CD4-positive, alpha-beta T cell treated with Interleukin-6 at 100 ng/mL for 8 hours (primary cell): ENCODE measurements at regions not wholly inside any gene's neighbourhood (a gene's known extent, or its start where the extent isn't known, plus 50 kb on each side); places are given as distances from the start of the nearest gene placed in this dataset.

Experiments used
- DNase-seq: peaks from one replicate; pipeline ENCODE4 v3.0.0-alpha.2; 2020; ENCODE audit warnings: mixed read lengths, low spot score

DNA sequence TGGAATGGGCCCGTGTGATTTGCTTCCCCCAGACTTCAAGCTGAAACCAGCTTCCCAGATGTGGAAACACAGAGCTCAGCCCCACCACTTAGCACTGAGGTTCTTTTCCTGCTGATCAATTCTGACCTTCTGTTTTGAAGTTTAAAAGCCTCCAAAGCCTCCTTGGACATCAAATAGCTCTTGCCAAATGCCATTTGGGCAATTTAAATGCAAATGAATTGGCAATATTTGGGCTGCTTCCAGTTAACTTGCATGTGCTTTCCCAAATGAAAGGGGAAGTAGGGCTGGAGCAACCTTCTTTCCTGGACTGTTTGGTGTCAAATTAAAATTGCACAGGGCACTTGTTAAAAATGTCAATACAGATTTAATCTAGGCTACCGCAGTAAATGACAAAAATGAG is 710.5 kb downstream of the TLR4 start:
- no peak for DNase-seq

DNA sequence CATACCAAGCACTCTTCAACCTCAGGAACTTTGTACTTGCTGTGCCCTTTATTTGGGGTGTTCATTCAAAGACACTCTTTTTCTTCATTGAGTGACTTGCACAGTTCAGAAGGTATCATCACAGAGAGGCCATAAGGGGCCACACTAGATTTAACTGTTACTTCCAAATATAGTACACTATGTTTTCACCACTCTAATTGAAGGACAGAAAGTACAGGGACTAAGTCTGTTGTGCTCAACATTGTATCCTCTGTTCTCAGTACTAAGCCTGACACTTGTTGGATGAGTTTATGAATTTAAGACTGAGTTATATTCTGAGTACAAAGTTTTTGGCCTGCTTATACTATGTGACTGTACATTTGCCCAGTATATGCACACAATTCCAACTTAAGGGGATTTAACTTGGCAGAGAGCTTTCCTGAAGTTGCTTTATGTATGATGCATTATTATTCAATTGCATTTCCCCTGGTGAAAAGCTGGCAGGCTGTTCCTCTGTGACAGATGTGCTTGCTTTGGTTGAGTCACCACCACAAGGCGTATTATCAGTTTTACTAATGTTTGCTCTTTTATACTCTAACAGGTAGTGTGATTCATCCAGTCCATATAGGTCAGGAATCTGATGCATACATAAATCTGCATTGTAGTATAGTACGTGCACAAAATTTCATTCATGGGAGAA is 714.8 kb downstream of the TLR4 start:
- no peak for DNase-seq

DNA sequence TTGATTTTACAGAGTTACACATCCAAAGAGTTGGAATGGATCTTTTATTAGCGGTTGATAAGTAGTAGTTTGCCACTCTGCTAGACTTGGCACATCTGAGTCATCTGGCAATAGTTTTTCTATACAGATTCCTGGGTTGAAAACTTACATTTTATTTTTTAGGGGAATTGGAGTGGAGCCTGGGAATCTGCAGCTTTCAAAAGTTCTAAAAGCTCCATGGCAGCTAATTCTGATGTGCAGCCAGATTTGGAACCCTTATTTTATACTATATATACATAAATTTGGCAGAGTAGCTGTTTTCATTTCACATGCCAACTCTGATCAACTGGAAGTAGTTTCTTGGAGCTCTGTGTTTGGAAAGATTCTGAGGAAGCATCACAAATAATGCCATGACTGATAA is 715.5 kb downstream of the TLR4 start:
- no peak for DNase-seq

DNA sequence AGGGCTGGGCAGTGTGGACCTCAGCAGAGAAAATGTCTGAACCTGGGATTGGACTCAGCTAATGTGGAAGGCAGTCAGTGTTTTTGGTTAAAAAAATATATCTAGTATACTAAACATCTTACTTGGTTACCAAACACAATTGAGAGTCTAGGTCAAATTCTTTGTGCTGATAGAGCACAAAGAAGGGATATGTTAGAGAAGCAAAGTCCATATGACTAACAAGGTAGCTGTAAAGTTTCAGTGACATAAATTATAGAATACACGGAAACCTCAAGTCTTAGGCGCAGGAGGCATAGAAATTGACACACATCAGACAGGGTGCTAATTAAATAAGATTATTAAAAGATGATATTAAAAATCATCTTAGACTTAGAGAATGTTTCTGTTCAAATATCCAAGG is 718.3 kb downstream of the TLR4 start:
- no peak for DNase-seq

DNA sequence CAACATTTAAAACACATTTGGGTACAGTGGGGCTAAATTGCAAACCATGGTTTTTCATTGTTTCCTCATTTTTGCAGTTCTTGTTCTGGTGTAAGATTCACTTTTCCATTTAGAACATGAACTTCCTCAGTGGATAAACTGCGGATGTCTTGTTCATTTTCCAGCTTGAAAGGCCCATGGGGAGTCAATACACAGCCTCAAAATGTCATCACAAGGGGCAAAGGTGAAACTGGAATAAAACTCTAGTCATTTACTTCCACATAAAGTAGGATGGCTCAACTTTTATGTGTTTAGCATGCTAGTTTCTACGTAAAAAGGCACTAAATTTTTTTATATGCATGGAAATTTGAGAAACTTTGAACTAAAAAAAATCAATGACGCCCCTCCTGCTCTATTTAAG is 718.8 kb downstream of the TLR4 start:
- no peak for DNase-seq

DNA sequence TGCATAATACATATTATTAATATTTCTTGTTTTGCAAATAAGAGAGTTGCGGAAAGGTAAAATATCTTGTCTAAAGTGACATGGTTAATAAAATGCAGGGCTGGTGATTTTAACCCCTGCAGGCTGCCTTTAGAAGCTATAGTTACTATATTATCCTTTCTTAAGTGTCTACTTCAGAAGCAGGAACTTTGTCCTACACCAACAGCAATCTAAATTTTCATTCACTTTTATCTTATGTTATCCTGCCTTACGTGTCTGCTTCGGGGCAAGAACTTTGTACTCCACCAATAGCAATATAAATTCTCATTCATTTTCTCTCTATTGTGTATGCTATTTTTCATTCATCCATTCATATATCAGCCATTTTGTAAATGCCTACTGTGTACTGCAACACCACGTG is 719.5 kb downstream of the TLR4 start:
- no peak for DNase-seq

DNA sequence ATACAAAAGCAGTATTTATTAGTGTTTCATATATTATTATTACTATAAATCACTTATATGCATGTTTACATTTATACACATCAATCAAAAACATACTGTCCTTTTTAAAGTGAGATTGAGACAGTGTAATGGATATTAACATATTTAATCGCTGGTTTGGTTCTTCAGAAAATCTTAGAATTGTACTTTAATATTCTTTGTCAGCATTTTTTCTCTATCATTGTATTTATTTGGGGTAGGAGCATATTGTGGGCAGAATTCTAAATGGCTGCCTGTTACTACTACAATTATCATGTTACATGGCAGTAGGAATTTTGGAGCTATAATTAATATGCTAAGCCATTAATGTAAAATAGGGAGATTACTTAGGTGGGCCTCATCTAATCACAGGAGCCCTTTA is 722.6 kb downstream of the TLR4 start:
- DNase-seq: no peak

DNA sequence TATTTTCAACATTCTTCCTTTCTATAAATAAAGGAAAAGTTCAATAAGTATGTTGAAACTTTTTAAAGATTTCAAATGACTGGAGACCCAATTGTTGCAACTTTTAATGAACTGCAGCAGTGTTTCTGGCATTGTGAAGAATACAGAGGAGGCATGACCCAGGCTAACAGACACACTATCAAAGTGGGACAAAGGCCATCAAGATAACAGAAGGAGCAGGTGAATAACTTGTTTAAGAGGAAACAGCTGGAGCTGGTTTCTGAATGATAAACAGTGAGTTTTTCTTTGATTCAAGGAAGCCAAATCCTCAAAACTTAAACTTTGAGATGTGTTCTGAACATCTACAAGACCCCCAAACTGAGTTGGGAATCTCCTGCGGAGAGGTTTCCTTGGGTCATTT is 734.6 kb downstream of the TLR4 start:
- no peak for DNase-seq

DNA sequence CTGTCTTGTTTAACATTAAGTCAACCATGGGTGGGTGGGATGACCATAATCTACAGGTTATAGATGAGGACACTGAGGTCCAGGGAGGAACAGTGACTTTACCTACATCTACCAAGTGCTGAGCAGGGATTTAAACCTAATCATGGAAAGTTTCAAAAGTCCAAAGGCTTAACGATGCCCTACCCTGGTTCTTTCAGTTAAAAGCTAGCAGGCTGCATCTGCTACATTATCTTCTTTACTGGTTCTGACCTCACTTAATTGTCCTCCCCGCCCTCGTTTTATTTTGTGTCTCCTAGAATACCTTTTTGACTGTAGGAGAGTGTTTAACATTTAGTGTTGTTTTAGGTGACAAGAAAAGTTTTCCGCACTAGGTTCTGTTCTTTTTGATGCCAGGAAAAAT is 735.2 kb downstream of the TLR4 start:
- no peak for DNase-seq

DNA sequence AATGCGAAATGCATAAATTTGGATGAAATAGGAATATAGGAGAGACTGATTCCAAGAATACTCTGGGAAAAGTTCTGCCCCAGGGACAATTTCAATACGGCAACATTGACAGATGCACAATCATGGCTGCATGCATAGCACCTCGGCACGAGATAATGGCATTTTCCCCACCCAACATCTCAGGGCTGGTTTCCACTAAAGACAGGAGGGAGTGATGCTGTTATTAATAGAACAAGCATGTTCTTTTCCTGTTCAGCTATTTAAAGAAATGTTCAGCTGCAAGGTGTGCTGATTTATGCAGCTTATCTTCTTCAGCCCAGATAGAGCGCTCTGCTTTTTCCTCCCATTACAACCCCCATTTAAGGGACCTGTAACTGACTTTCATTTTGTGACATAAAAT is 740.2 kb downstream of the TLR4 start:
- DNase-seq: no peak

DNA sequence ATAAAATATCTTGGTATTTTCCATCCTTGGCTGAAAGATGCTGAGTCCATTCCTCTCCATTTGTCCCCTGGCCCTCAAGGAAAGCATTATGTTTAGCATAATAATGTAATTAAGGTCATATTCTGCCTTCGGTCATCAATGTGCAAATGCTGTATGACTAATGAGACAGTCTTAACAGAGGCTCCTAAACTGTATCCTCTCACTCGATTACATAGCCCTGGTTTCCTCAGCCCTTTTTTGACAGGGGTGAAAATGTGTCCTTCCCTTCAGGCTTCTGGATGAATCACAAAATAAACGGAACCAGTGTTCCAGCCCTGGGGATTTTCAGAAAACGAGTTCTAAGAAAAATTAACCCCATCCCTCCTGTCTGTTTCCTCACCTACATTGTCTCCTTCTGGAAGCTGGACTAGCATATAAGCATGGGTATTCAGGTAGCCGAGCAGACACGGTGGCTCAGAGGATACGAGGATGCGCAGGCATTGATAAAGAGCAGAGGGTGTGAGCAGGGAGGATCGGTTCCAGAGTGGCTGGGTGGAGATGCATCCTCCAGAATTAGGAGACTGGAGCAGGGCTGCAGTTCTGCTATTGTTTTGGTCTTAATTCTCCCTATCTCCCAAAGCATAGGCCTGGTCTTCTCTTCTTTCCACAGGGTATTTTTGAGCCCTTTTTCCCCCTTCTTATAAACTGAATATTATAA is 742.9 kb downstream of the TLR4 start:
- DNase-seq: no peak

DNA sequence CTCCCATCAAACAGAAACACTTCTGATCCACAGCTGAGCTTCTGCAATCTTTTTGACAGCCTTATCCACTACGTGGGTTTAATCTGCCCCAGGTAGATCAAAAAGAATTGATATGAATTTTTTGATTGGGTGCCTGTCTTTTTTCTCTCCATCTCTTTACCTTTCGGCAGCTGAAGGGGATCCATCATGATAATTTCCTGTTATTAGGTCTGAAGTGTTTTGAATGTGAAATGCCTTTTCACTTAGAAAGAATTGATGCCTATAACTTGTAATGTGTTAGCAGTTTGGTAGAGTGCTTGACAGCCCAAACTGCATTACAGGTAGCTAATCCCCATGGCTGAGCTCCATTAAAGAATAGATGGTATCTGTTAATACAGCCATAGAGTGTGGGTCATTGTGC is 745.4 kb downstream of the TLR4 start:
- DNase-seq: no peak

DNA sequence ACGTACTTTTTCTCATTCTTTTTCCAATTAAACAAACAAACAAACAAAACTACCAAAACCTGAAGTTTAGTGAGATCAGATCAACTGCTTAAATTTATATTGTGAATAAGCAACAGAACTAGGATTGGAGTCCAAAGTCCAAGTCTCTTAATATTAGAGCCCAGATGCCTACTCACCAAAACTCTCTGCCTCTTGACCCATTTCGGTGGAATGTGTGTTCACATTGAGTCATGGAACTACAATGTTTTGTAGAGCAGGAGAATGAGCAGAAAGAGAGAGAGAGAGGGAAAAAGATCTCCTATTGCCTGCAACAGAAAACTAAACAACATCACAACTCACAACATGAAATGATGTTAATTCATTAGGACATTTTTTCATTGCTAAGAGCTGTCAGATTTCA is 751.1 kb downstream of the TLR4 start:
- DNase-seq: no peak

DNA sequence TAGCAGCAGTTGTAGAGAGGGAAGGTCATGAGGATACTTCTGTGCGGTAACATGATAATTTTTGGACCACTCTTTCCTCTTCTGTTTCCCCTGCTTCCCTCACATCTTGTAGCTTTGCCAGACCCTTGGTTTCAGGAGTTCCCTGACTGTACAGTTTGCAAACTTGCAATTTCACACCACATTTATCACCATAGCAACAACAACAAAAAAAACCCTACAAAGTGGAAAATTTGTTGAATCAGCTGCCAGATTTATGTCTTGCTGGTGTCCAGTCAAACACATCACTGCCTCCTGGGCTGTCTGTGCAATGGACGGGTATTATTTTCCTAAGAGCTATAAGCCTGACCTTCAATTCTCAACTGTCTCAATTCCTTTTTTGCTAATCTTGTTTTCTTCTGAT is 751.6 kb downstream of the TLR4 start:
- no peak for DNase-seq

DNA sequence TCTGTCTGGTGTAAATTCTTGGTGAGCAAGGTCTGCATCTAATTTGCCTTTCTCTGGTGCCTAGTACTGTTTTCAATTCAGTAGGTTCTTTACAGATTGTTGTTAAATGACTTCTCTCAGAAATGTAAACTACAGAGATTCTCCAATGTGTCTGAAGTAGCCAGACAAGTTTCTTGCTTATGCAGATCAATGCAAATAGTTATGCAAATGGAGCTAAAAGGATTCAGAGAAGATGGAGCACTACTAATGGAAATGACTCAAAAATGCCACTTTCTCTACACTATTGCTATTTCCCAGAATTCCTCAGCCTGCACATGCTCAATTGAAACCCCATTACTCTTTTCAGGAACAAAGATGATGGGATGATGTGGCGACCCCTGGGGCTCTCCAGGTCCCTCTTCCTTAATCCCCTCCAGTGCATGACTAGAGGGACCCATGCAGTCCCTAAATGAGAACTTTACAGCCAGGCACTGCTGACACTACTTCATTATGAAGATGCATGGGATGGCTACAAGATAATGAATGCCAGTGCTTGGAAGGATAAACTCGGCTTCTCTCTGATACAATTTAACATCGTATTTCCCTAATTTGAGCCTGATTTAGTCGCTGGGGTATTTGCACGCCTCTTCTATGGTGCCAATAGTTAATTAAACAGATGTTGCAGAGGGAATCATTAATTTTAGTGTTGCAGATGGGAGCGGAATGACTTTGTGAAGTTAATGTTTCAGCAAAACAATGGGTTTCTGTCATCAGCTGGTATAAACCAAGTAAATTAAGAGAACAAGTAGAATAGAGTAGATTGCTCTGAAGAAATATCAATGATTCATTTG is 753.2 kb downstream of the TLR4 start:
- DNase-seq: no peak

DNA sequence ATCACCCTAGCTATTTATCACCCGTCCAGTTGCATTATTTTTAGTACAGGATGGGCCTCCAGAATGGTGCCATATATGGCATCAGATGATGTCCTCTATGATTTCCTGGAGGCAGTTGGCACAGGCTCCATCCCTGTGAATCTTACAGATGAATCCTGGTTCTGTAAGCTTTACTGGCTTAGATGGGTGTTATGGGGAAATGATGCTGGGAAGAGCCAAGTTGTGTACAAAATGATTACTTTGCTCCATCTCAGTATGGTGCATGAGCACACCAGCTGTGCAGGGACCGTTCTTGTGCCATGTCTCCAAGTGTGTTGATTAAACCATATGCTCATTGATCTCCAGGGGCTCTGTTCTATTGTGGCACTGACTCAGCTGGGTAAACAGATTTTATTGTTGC is 755.7 kb downstream of the TLR4 start:
- DNase-seq: no peak

DNA sequence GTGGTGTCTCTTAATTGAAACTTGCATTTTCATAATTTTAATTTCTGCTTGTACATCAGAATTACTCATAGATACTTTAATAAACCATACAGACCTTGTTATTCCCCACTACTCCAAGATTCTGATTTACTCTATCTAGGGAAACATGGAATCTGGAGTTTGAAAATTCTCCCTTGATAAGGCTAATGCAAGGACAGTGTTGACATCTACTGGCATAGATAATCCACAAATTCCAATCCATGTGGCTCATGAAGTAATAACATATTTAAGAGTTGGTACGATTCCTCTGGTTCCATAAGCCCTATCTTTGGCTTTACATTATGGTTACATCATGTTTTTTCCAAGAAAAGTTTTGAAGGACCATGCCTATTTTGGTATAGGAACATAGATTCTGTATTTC is 759.2 kb downstream of the TLR4 start:
- DNase-seq: no peak

DNA sequence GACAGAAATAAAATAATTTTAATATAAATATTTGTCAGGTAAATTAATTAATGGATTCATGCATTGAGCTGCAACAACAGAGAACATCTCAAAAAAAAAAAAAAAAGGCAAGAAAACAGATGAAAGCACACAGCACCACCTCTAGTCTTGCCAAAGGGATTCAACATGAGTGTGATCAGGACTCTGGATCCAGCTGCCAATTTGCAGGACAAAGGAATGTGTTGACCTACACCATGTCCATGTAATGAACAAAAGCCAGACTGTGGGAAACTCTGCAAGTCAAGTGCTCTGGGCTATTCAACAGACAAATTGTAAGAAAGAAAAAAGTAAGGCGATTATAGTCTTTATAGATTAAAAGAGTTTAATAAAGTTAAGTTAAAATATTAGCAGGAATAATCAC is 769.3 kb downstream of the TLR4 start:
- no peak for DNase-seq

DNA sequence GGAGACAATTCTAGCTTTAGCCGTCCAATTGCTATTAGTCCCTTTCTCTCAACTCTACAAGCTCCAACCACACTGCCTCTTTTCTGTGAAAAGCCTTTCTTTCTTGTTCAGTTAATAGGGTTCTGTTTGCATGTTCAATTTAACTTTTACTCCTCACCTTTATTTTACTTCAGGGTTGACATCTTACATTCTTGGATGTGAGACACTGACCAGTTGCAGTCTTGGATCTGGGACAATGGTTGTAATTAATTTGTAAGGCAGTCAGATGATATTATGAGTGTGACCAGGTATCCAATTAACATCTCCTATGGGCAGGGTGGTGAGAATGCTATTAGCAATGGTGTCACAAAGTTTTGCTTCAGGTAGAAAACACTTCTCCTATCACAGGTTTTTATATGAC is 774.5 kb downstream of the TLR4 start:
- DNase-seq: no peak

DNA sequence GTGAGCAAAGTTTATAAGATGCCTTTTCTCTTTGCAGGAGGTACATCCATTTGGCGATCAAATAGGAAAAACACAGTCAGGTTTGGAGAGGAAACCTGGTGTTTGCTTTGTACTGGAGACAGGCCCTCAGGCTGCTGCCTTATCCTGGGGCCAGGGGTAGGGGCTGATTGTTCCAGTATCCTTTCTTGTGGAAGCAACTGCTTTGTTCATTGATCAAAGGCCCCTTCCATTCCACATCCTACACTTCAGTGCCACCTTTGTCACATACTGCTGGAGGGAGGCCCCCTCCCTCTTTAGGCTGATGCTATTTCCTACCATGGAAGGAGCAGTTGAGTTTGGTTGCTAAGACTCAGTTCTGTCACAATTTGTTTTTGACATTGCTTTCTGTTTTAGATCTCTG is 778.1 kb downstream of the TLR4 start:
- no peak for DNase-seq

DNA sequence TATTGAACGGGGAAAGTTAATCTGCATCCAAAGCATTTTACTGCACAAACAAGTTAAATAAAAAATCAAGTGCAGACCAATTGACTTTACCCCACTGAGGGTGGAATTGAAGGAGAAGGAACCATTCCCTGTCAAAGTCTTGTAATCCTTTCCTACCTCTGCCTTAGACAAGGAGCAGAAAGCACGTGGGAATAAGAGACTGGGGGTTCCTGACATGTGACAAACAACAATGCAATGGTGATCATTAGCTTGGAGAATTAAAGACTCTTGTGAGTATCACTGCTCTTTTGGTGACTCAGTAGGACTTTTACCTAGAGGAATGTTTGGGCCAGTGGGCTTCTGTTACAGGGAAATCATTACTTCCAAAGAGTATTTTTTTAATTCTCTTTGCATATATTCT is 779.5 kb downstream of the TLR4 start:
- DNase-seq: no peak

DNA sequence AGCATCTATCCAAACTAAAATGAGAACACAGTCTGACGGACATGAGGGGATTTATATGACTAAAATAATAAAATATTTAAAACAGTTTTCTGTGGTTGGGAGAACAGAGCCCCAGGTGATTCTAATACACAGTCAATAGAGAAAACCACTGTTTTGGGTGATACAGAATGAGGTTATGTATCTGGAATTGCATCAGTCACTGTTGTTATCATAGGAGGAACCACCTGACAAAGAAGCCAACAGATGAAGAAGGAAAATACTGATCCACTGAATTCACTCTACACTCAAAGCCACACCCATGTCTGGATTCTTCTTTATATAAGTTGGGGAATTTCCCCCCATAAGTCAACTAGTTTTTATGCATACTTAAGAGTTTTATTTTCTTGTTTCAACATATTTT is 799.0 kb downstream of the TLR4 start:
- DNase-seq: no peak

DNA sequence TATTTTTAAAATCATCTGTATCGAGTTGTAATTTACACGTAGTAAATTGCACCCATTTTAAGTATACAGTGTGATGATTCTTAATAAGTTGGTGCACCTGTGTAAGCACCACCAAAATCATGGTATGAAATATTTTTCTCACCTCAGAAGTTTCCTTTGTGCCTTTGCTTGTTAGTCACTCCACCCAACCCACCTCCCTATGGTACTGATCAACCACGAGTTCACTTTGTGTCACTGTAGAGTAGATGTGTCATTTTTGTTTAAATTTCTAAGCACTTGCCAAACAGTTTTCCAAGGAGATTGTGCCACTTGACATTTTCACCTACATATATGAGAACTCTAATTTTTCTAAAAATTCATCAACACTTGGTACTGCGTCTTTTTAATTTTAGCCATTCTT is 806.5 kb downstream of the TLR4 start:
- no peak for DNase-seq
